Vagina (tissue), 2 donors: ENCODE measurements at regions not wholly inside any gene's neighbourhood (a gene's known extent, or its start where the extent isn't known, plus 50 kb on each side); places are given as distances from the start of the nearest gene placed in this dataset.

ENCODE experiments used
- DNase-seq, 2 donors: peaks; one replicate each; pipeline ENCODE4 v3.0.0-alpha.2; 2017; ENCODE audit errors: extremely low spot score in 2 of 2
- H3K27ac ChIP-seq: fragments of 200-600 bp; sonication (generic); one replicate; pipeline ENCODE4 v1.5.1; 2019
- H3K27me3 ChIP-seq: fragments of 200-600 bp; sonication (generic); one replicate; pipeline ENCODE4 v1.5.1; 2019
- H3K36me3 ChIP-seq, 2 donors: fragments of 200-600 bp; sonication (generic); one replicate each; pipeline ENCODE4 v1.5.1; 2017 to 2019
- H3K4me1 ChIP-seq: fragments of 200-600 bp; sonication (generic); one replicate; pipeline ENCODE4 v1.5.1; 2019
- H3K4me3 ChIP-seq, 2 donors: fragments of 200-600 bp; sonication (generic); 1 replicate in 1 of 2; 2 replicates in 1 of 2; pipeline ENCODE4 v1.5.1; 2016 to 2019
- H3K9me3 ChIP-seq: fragments of 200-600 bp; sonication (generic); one replicate; pipeline ENCODE4 v1.5.1; 2019
- POLR2A ChIP-seq, 2 donors: fragments of 450-650 bp; IDR thresholded peaks; one replicate each; pipeline ENCODE4 v1.6.1; 2017; ENCODE audit warnings: antibody characterized with exemption in 2 of 2, mild to moderate bottlenecking in 2 of 2, moderate library complexity in 2 of 2
- POLR2AphosphoS5 ChIP-seq, 2 donors: sonication (generic); formaldehyde crosslinking; IDR thresholded peaks; one replicate each; pipeline ENCODE4 v1.9.0; 2017; ENCODE audit warnings: antibody characterized with exemption in 2 of 2, mild to moderate bottlenecking in 2 of 2, low read depth in 1 of 2; ENCODE audit not compliant: insufficient read depth in 1 of 2
- intact Hi-C: fragments of 100-400 bp; cut with DNase I; formaldehyde crosslinking; loops from one replicate; pipeline ENCODE4 v1.15.1; 2023
- TF ChIP-seq, protein P1 (sequence below), 3 experiments: fragments of 450-650 bp in 2 of 3; fragments of 200-600 bp in 1 of 3; sonication (generic) in 1 of 3; IDR thresholded peaks; one replicate each; pipeline ENCODE4 v1.5.1; 2017 to 2019; ENCODE audit warnings: antibody characterized with exemption in 3 of 3, mild to moderate bottlenecking in 2 of 3, moderate library complexity in 2 of 3

DNA sequence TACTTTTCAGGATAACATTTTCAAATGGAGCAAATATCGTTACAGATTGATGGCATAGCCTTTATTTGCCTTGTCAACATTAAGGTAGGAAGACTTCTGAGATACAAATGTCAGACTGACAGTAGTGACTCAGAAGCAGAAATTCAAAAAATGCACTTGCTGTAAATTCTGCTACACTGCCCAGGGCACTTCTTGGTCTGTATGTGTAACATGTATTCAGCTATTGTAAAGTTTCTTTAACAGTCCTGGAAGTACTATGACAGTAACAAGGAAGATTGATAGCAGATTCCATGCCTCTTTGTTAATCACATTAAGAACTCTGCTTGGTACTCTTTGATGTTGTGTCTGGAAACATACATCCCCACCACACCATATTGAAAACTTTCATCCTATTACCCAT is 69.6 kb upstream of the PCDH18 start:
- intact Hi-C loops, result no loop called here
- Histone ChIP-seq H3K27me3 (no peaks in the 10 kb centered on the region), H3K4me1 (peaks cover 10% of the 10 kb centered on the region), H3K9me3 (no peaks in the 10 kb centered on the region), H3K27ac (no peak overlapping the region), H3K4me3 (no peak overlapping the region), H3K36me3 (no peaks in the 10 kb centered on the region)
- TF ChIP-seq, protein P1, sequence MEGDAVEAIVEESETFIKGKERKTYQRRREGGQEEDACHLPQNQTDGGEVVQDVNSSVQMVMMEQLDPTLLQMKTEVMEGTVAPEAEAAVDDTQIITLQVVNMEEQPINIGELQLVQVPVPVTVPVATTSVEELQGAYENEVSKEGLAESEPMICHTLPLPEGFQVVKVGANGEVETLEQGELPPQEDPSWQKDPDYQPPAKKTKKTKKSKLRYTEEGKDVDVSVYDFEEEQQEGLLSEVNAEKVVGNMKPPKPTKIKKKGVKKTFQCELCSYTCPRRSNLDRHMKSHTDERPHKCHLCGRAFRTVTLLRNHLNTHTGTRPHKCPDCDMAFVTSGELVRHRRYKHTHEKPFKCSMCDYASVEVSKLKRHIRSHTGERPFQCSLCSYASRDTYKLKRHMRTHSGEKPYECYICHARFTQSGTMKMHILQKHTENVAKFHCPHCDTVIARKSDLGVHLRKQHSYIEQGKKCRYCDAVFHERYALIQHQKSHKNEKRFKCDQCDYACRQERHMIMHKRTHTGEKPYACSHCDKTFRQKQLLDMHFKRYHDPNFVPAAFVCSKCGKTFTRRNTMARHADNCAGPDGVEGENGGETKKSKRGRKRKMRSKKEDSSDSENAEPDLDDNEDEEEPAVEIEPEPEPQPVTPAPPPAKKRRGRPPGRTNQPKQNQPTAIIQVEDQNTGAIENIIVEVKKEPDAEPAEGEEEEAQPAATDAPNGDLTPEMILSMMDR (IDR thresholded peaks at IDR 0.05), result no peak
- TF ChIP-seq POLR2A (IDR thresholded peaks at IDR 0.05), result no peak
- TF ChIP-seq POLR2AphosphoS5 (IDR thresholded peaks at IDR 0.05; ENCODE audit: insufficient read depth in 1 of 2, low read depth in 1 of 2), result no peak
- no peak for DNase-seq

DNA sequence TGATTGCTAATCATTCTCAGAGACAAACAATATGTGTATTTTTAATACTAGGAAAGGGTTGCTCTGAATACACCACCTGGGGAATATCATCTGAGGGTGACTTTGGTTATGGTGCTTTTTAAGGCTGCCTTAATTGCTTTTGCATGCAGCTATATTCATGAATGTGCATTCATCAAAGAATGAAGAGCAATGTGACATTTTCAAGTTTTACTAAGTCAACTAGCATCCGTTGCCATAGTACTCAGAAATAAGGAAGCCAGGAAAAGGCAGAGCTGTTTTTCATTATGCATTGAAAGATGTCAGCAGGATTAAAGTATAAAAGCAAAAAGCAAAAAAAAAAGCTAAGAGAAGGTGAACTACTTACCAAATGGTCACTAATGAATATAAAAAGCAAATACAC is 67.4 kb upstream of the PCDH18 start:
- H3K9me3 ChIP-seq, result no peaks in the 10 kb centered on the region
- intact Hi-C loops, result no loop called here
- H3K27me3 ChIP-seq, result no peaks in the 10 kb centered on the region

DNA sequence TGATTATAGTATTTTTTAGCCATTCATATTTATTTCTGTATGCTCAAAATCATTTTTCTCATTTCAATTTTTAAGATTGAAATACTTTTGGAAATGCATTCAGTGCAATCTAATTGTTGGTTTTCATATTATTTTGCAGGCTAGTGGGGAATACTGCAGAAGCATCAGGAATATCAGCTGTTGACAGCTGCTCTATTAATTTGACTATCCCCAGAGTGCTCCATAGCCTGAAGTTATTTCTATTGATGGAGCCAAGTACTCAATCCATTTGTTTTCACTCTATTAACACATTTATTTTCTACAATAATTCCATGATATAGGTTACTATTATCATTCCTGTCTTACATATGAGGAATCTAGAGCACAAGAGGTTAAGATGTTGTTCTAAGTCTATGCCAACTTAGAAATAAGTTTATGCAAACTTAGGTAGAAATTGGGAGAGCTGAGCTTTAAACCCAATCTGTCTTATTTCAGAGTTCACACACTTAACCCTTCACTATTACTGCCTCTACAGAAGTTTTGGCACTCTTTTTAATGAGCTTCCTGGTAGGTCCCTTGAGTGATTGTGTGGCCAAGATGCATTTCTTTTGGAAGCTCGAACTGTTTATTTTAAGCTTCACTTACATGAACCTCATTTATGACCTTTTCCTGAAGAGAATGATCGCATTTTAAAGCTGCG is 65.6 kb upstream of the PCDH18 start:
- intact Hi-C loops, result no loop called here
- H3K27ac ChIP-seq, result no peak overlapping the region
- no peaks in the 10 kb centered on the region for H3K36me3 ChIP-seq
- peaks cover 10% of the 10 kb centered on the region for H3K4me1 ChIP-seq
- no peaks in the 10 kb centered on the region for H3K9me3 ChIP-seq
- no peak overlapping the region for H3K4me3 ChIP-seq
- no peak for TF ChIP-seq POLR2AphosphoS5 (IDR thresholded peaks at IDR 0.05; ENCODE audit: insufficient read depth in 1 of 2, low read depth in 1 of 2)
- no peak for TF ChIP-seq POLR2A (IDR thresholded peaks at IDR 0.05)
- TF ChIP-seq, protein P1 (IDR thresholded peaks at IDR 0.05), result no peak
- H3K27me3 ChIP-seq, result no peaks in the 10 kb centered on the region
- DNase-seq, result no peak

More for the DNA sequence above, 67.4 kb upstream of the PCDH18 start:
- no peak overlapping the region for H3K4me3 ChIP-seq
- DNase-seq, result no peak
- H3K27ac ChIP-seq, result no peak overlapping the region
- peaks cover 10% of the 10 kb centered on the region for H3K4me1 ChIP-seq
- no peaks in the 10 kb centered on the region for H3K36me3 ChIP-seq
- no peak for TF ChIP-seq POLR2A (IDR thresholded peaks at IDR 0.05)

DNA sequence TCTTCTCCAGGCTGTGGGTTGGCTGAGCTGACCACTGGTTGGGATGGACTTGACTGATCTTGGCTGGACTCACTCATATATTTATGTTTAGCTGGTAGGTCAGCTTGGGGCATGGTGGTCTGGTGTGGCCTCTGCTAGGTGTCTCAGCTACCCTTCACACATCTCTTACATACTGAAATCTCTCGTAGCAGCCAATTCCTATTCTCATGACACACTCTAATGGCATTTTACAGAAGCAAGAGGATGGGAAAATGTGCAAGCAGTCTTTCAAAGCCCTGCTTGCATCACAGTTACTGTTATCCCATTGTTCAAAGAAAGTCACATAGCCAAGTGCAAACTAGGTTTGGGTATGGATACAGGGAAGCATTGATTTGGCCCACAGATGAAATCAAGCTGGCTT is 55.5 kb upstream of the PCDH18 start:
- Histone ChIP-seq H3K4me3 (no peak overlapping the region), H3K9me3 (no peaks in the 10 kb centered on the region), H3K4me1 (no peaks in the 10 kb centered on the region), H3K36me3 (no peaks in the 10 kb centered on the region), H3K27me3 (no peaks in the 10 kb centered on the region), H3K27ac (no peak overlapping the region)
- TF ChIP-seq, protein P1 (IDR thresholded peaks at IDR 0.05), result no peak
- no peak for TF ChIP-seq POLR2AphosphoS5 (IDR thresholded peaks at IDR 0.05; ENCODE audit: insufficient read depth in 1 of 2, low read depth in 1 of 2)
- intact Hi-C loops, result no loop called here
- no peak for DNase-seq

DNA sequence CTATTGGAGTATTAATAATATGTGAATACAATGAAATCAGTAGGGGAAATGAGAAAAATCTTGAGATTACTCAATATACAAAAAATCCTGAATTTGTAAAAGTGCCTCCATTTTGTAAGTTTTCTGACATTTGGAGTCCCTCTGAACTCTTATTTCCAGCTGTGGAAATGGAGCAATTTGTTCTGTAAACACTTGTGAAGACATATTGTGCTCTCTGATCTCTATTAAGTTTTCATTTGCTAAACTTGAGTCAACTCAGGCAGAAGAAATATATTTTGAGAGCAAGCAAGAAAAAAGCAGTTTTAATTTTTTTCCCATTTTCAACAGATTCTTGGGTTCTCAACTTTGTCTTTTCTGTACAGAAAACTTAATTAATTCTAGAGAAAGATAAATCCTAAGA is 51.4 kb upstream of the PCDH18 start:
- no peaks in the 10 kb centered on the region for H3K36me3 ChIP-seq
- no peaks in the 10 kb centered on the region for H3K4me1 ChIP-seq
- TF ChIP-seq, protein P1 (IDR thresholded peaks at IDR 0.05), result no peak
- TF ChIP-seq POLR2AphosphoS5 (IDR thresholded peaks at IDR 0.05; ENCODE audit: insufficient read depth in 1 of 2, low read depth in 1 of 2), result peak in 1 of 2 donors; percentile 43
- H3K4me3 ChIP-seq, result no peak overlapping the region
- H3K9me3 ChIP-seq, result no peaks in the 10 kb centered on the region
- no peaks in the 10 kb centered on the region for H3K27me3 ChIP-seq
- peak overlapping the region; percentile 3 for H3K27ac ChIP-seq
- DNase-seq, result no peak
- intact Hi-C loops, result no loop called here
